HG03139 (cell line): ENCODE measurements at regions not wholly inside any gene's neighbourhood (a gene's known extent, or its start where the extent isn't known, plus 50 kb on each side); places are given as distances from the start of the nearest gene placed in this dataset.
"Not testable (repeated sequence)": the region's sequence is repeated elsewhere in the genome, so short reads cannot be mapped to it uniquely, and the experiment has no call there.

Source experiments
- ATAC-seq: cut with Tn5 transposase; IDR thresholded peaks from one replicate; pipeline ENCODE4 v1.9.1; 2021; ENCODE audit not compliant: unreplicated experiment

GRCh38 chr20:40889266-40889665, 139.4 kb upstream of the TOP1 start:
- ATAC-seq = not testable (repeated sequence)

GRCh38 chr20:40890181-40890580, 138.4 kb upstream of the TOP1 start:
- no peak for ATAC-seq

GRCh38 chr20:40890635-40891034, 138.0 kb upstream of the TOP1 start:
- no peak for ATAC-seq

GRCh38 chr20:40891351-40891750, 137.3 kb upstream of the TOP1 start:
- no peak for ATAC-seq

GRCh38 chr20:40892642-40893041, 136.0 kb upstream of the TOP1 start:
- no peak for ATAC-seq

- no peak for ATAC-seq
Observed at GRCh38 chr20:40893610-40894236, 134.9 kb upstream of the TOP1 start.

- no peak for ATAC-seq
Observed at GRCh38 chr20:40894237-40894630, 134.4 kb upstream of the TOP1 start.

- no peak for ATAC-seq
Observed at GRCh38 chr20:40895182-40895581, 133.4 kb upstream of the TOP1 start.

GRCh38 chr20:40896814-40897700, 131.6 kb upstream of the TOP1 start:
- ATAC-seq = no peak

- ATAC-seq = no peak
Observed at GRCh38 chr20:40899344-40899743, 129.3 kb upstream of the TOP1 start.

GRCh38 chr20:40900666-40901215, 127.9 kb upstream of the TOP1 start:
- ATAC-seq = no peak

- no peak for ATAC-seq
Observed at GRCh38 chr20:40902661-40903060, 126.0 kb upstream of the TOP1 start.

GRCh38 chr20:40908309-40908708, 120.3 kb upstream of the TOP1 start:
- ATAC-seq = no peak

- not testable (repeated sequence) for ATAC-seq
Observed at GRCh38 chr20:40909489-40909888, 119.1 kb upstream of the TOP1 start.

GRCh38 chr20:40910436-40910835, 118.2 kb upstream of the TOP1 start:
- ATAC-seq = not testable (repeated sequence)

- ATAC-seq = not testable (repeated sequence)
Observed at GRCh38 chr20:40911152-40911551, 117.5 kb upstream of the TOP1 start.

- ATAC-seq = no peak
Observed at GRCh38 chr20:40913224-40914185, 115.1 kb upstream of the TOP1 start.

- ATAC-seq = no peak
Observed at GRCh38 chr20:40915756-40916155, 112.9 kb upstream of the TOP1 start.

- ATAC-seq = no peak
Observed at GRCh38 chr20:40916276-40916675, 112.3 kb upstream of the TOP1 start.

GRCh38 chr20:40920291-40920690, 108.3 kb upstream of the TOP1 start:
- no peak for ATAC-seq

GRCh38 chr20:40922865-40923264, 105.8 kb upstream of the TOP1 start:
- ATAC-seq = no peak
